Lower leg skin (tissue), 3 donors: ENCODE measurements at regions not wholly inside any gene's neighbourhood (a gene's known extent, or its start where the extent isn't known, plus 50 kb on each side); places are given as distances from the start of the nearest gene placed in this dataset.

ENCODE experiments used
- CTCF ChIP-seq, 3 donors: fragments of 450-650 bp; IDR thresholded peaks; one replicate each; pipeline ENCODE4 v1.5.1; 2016; ENCODE audit warnings: antibody characterized with exemption in 3 of 3, mild to moderate bottlenecking in 3 of 3, moderate library complexity in 2 of 3
- POLR2A ChIP-seq, 2 donors: fragments of 450-650 bp; IDR thresholded peaks; one replicate each; pipeline ENCODE4 v1.6.1; 2016 to 2017; ENCODE audit warnings: antibody characterized with exemption in 2 of 2, mild to moderate bottlenecking in 1 of 2, moderate library complexity in 1 of 2

GRCh38 chr4:81966676-81967075 lies 407.1 kb downstream of the HNRNPD start:
- no peak for TF ChIP-seq POLR2A (IDR thresholded peaks at IDR 0.05)
- no peak for TF ChIP-seq CTCF (IDR thresholded peaks at IDR 0.05)
